ENCODE measurements at regions not wholly inside any gene's neighbourhood (a gene's known extent, or its start where the extent isn't known, plus 50 kb on each side); places are given as distances from the start of the nearest gene placed in this dataset.

DNA sequence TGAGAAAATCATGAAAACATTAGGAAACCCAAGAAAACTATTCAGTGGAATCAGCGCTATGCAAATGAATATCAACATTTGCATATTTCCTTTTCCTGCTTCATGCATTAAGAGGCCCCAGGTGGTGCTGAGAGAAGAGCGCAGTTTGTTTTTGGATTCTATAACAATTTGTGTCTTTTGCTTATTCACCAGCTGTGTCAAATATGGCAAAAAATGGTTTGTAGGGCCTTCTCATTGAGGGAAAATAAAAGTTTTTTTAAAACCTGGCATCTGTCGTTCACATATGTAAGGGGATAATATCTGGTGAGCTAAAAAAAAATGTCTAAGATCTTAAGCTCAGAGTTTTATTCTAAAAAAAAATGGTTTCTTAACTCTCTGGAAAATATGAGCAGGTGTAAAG is 122.5 kb upstream of the ROBO2 start:
- peaks cover 0 to 14% of the 10 kb centered on the region in 2 donors for H3K9me3 ChIP-seq (replicated peaks in 1 of 2; ENCODE audit: control insufficient read depth in 1 of 2, insufficient read depth in 1 of 2, low read length in 2 of 2)
- H3K9ac ChIP-seq (ENCODE audit: insufficient read depth, low read length, poor library complexity, severe bottlenecking): no peak overlapping the region
- H3K79me2 ChIP-seq (ENCODE audit: insufficient read depth, low read length): no peaks in the 10 kb centered on the region
- Mint-ChIP-seq H3K4me3 (no peak overlapping the region), H3K36me3 (no peaks in the 10 kb centered on the region), H3K4me1 (no peaks in the 10 kb centered on the region), H3K9me3 (peaks cover 0 to 15% (median 3%) of the 10 kb centered on the region in 7 donors), H3K27me3 (ENCODE audit: low read depth in 3 of 3) (no peaks in the 10 kb centered on the region), H3K27ac (no peak overlapping the region)
- no peak for TF ChIP-seq CTCF (IDR thresholded peaks at IDR 0.05)
- no peak overlapping the region for H3K4me2 ChIP-seq (replicated peaks; ENCODE audit: extremely low read depth, low read length, poor library complexity, severe bottlenecking)
- no peaks in the 10 kb centered on the region for H4K20me1 ChIP-seq (ENCODE audit: insufficient read depth, low read length)
- H3K4me1 ChIP-seq (ENCODE audit: control insufficient read depth in 1 of 2, insufficient read depth in 2 of 2, low read length in 2 of 2): no peaks in the 10 kb centered on the region
- no peaks in the 10 kb centered on the region for H3K36me3 ChIP-seq (replicated peaks in 1 of 2; ENCODE audit: control insufficient read depth in 1 of 2, insufficient read depth in 2 of 2, low read length in 2 of 2)
- H3K4me3 ChIP-seq (replicated peaks in 1 of 3; ENCODE audit: low read depth in 2 of 3, low read length in 3 of 3): no peak overlapping the region
- no peak overlapping the region for H2AFZ ChIP-seq (ENCODE audit: insufficient read depth, low read depth, low read length, poor library complexity, severe bottlenecking)
- DNase-seq: no peak
- 100% methylated on average over 1 of the region's 3 CpGs for WGBS (ENCODE audit: insufficient coverage)
- H3K27me3 ChIP-seq (ENCODE audit: control insufficient read depth in 2 of 2, insufficient read depth in 2 of 2, low read length in 2 of 2): no peaks in the 10 kb centered on the region
- intact Hi-C loops (cut with micrococcal nuclease): no loop called here
- H3K27ac ChIP-seq (ENCODE audit: low read depth in 1 of 2, low read length in 2 of 2): no peak overlapping the region

DNA sequence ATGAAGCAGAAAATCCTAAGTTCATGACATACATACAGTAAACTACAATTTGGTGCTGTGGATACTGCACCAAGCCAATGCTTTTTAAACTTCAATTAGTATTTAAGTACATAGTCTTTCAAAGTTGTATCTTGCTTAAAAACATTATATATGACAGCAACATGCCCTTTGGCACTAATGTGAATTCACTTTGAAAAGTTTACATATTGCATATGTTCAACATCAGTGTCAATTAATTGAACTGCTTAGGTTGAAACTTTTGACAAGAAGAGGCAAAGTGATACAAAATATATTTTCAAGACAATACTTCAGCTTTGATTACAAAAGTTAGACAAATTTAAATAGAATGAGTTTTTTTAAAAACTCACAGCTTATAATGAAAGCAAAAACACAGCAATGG is 119.4 kb upstream of the ROBO2 start:
- H3K9ac ChIP-seq (ENCODE audit: insufficient read depth, low read length, poor library complexity, severe bottlenecking): no peak overlapping the region
- H3K27ac Mint-ChIP-seq: no peak overlapping the region
- no peak overlapping the region for H3K4me3 Mint-ChIP-seq
- H3K4me1 ChIP-seq (ENCODE audit: control insufficient read depth in 1 of 2, insufficient read depth in 2 of 2, low read length in 2 of 2): no peaks in the 10 kb centered on the region
- H3K27ac ChIP-seq (ENCODE audit: low read depth in 1 of 2, low read length in 2 of 2): no peak overlapping the region
- H3K4me2 ChIP-seq (replicated peaks; ENCODE audit: extremely low read depth, low read length, poor library complexity, severe bottlenecking): no peak overlapping the region
- no peaks in the 10 kb centered on the region for H3K27me3 Mint-ChIP-seq (ENCODE audit: low read depth in 3 of 3)
- H3K36me3 Mint-ChIP-seq: no peaks in the 10 kb centered on the region
- no peak for DNase-seq
- H3K79me2 ChIP-seq (ENCODE audit: insufficient read depth, low read length): no peaks in the 10 kb centered on the region
- H3K4me1 Mint-ChIP-seq: no peaks in the 10 kb centered on the region
- no peak for TF ChIP-seq CTCF (IDR thresholded peaks at IDR 0.05)
- no peaks in the 10 kb centered on the region for H4K20me1 ChIP-seq (ENCODE audit: insufficient read depth, low read length)
- H3K4me3 ChIP-seq (replicated peaks in 1 of 3; ENCODE audit: low read depth in 2 of 3, low read length in 3 of 3): no peak overlapping the region
- no peaks in the 10 kb centered on the region for H3K27me3 ChIP-seq (ENCODE audit: control insufficient read depth in 2 of 2, insufficient read depth in 2 of 2, low read length in 2 of 2)
- no peaks in the 10 kb centered on the region for H3K36me3 ChIP-seq (replicated peaks in 1 of 2; ENCODE audit: control insufficient read depth in 1 of 2, insufficient read depth in 2 of 2, low read length in 2 of 2)
- intact Hi-C loops (cut with micrococcal nuclease): no loop called here
- H3K9me3 Mint-ChIP-seq: peaks cover 0 to 14% (median 3%) of the 10 kb centered on the region in 7 donors
- peaks cover 4 to 12% of the 10 kb centered on the region in 2 donors for H3K9me3 ChIP-seq (replicated peaks in 1 of 2; ENCODE audit: control insufficient read depth in 1 of 2, insufficient read depth in 1 of 2, low read length in 2 of 2)
- H2AFZ ChIP-seq (ENCODE audit: insufficient read depth, low read depth, low read length, poor library complexity, severe bottlenecking): no peak overlapping the region
